IMR-90 (cell line): ENCODE measurements at regions not wholly inside any gene's neighbourhood (a gene's known extent, or its start where the extent isn't known, plus 50 kb on each side); places are given as distances from the start of the nearest gene placed in this dataset.

Experiments used
- ATAC-seq: fragments of 200-7000 bp; cut with Tn5 transposase; 2 replicates; pipeline ENCODE4 v1.9.1; 2020; ENCODE audit warnings: low read depth, mild to moderate bottlenecking, moderate library complexity
- BruUV-seq: library from RNA; stranded (reverse); fragments of 400-500 nt; replicated peaks from 2 replicates; lab custom pipeline; 2021; lab: Mats Ljungman, UMichigan
- CTCF ChIA-PET: fragments of 300-600 bp; formaldehyde crosslinking; extraction: SDS; loops from one replicate; lab custom pipeline; 2021; ENCODE audit warnings: antibody characterized with exemption; lab: Yijun Ruan, JAX
- POLR2A ChIA-PET: fragments of 300-600 bp; sonication (Branson Sonifier 250); formaldehyde crosslinking; loops from one replicate; lab custom pipeline; 2022; ENCODE audit warnings: antibody characterized with exemption; ENCODE audit not compliant: unreplicated experiment; lab: Charles Lee
- DNase-seq: peaks from one replicate; pipeline ENCODE4 v3.0.0; 2013
- H2AFZ ChIP-seq: replicated peaks from 2 replicates; pipeline ENCODE3; 2013; ENCODE audit warnings: low read length, mild to moderate bottlenecking; ENCODE audit not compliant: poor library complexity
- H2AK5ac ChIP-seq: 2 replicates; pipeline ENCODE4 v1.6.1; 2013; ENCODE audit warnings: low read depth, low read length, inconsistent platforms
- H2AK9ac ChIP-seq: replicated peaks from 2 replicates; pipeline ENCODE3; 2013; ENCODE audit warnings: mild to moderate bottlenecking, low read depth, low read length, moderate library complexity; ENCODE audit not compliant: poor library complexity
- H2BK120ac ChIP-seq: 2 replicates; pipeline ENCODE4 v1.6.1; 2013; ENCODE audit warnings: low read depth, low read length, inconsistent platforms
- H2BK15ac ChIP-seq: 3 replicates; pipeline ENCODE4 v1.6.1; 2013; ENCODE audit warnings: low read depth, low read length, inconsistent platforms
- H2BK20ac ChIP-seq: 2 replicates; pipeline ENCODE4 v1.6.1; 2013; ENCODE audit warnings: low read depth, mild to moderate bottlenecking, inconsistent platforms, low read length, moderate library complexity
- H2BK5ac ChIP-seq: 2 replicates; pipeline ENCODE4 v1.6.1; 2013; ENCODE audit warnings: mild to moderate bottlenecking, low read depth, low read length, inconsistent platforms; ENCODE audit not compliant: poor library complexity, severe bottlenecking
- H3K14ac ChIP-seq: replicated peaks from 2 replicates; pipeline ENCODE4 v1.6.1; 2013; ENCODE audit warnings: low read depth, low read length, inconsistent platforms
- H3K18ac ChIP-seq: 2 replicates; pipeline ENCODE4 v1.6.1; 2013; ENCODE audit warnings: low read depth, low read length, control low read depth
- H3K23ac ChIP-seq: 2 replicates; pipeline ENCODE4 v1.6.1; 2013; ENCODE audit warnings: low read depth, low read length, inconsistent platforms
- H3K27ac ChIP-seq: 2 replicates; pipeline ENCODE4 v1.5.1; 2013; ENCODE audit warnings: mild to moderate bottlenecking, control low read depth, low read length; ENCODE audit not compliant: insufficient read depth
- H3K27me3 ChIP-seq: 2 replicates; pipeline ENCODE4 v1.6.1; 2013; ENCODE audit warnings: low read length; ENCODE audit not compliant: control insufficient read depth, insufficient read depth
- H3K36me3 ChIP-seq: 2 replicates; pipeline ENCODE4 v1.6.1; 2013; ENCODE audit warnings: low read length, mixed read lengths; ENCODE audit not compliant: control insufficient read depth, insufficient read depth
- H3K4ac ChIP-seq: 2 replicates; pipeline ENCODE4 v1.6.1; 2013; ENCODE audit warnings: low read depth, low read length, inconsistent platforms
- H3K4me1 ChIP-seq: 2 replicates; pipeline ENCODE4 v1.6.1; 2013; ENCODE audit warnings: low read length, mixed read lengths; ENCODE audit not compliant: control insufficient read depth, insufficient read depth
- H3K4me2 ChIP-seq: 2 replicates; pipeline ENCODE4 v1.6.1; 2013; ENCODE audit warnings: low read depth, mild to moderate bottlenecking, control low read depth, low read length, moderate library complexity
- H3K4me3 ChIP-seq: 2 replicates; pipeline ENCODE4 v1.5.1; 2013; ENCODE audit warnings: low read depth, mild to moderate bottlenecking, control low read depth, low read length, moderate library complexity; ENCODE audit not compliant: insufficient read depth
- H3K56ac ChIP-seq: 2 replicates; pipeline ENCODE4 v1.6.1; 2013; ENCODE audit warnings: low read length, inconsistent platforms; ENCODE audit not compliant: insufficient read depth; ENCODE audit errors: extremely low read depth
- H3K79me1 ChIP-seq, 2 experiments: 2 replicates each; pipeline ENCODE4 v1.6.1; 2013; ENCODE audit warnings: low read length in 2 of 2, inconsistent platforms in 1 of 2, low read depth in 1 of 2
- H3K9ac ChIP-seq: 2 replicates; pipeline ENCODE4 v1.6.1; 2013; ENCODE audit warnings: low read depth, low read length, control low read depth
- H3K9me1 ChIP-seq: 2 replicates; pipeline ENCODE4 v1.6.1; 2013; ENCODE audit warnings: low read length, inconsistent platforms; ENCODE audit not compliant: insufficient read depth
- H3K9me3 ChIP-seq: 2 replicates; pipeline ENCODE4 v1.6.1; 2013; ENCODE audit warnings: low read length; ENCODE audit not compliant: control insufficient read depth, insufficient read depth
- H4K20me1 ChIP-seq: 2 replicates; pipeline ENCODE4 v1.6.1; 2013; ENCODE audit warnings: low read length, inconsistent platforms; ENCODE audit not compliant: insufficient read depth
- H4K5ac ChIP-seq: 2 replicates; pipeline ENCODE4 v1.6.1; 2013; ENCODE audit warnings: mild to moderate bottlenecking, low read depth, low read length, control low read depth
- H4K8ac ChIP-seq, 2 experiments: 2 replicates each; pipeline ENCODE4 v1.6.1; 2013; ENCODE audit warnings: low read depth in 2 of 2, low read length in 2 of 2, control low read depth in 1 of 2, inconsistent platforms in 1 of 2
- H4K91ac ChIP-seq: 2 replicates; pipeline ENCODE4 v1.6.1; 2013; ENCODE audit warnings: low read depth, low read length, inconsistent platforms; ENCODE audit not compliant: insufficient read depth
- BHLHE40 ChIP-seq: fragments of 150-350 bp; IDR thresholded peaks from 2 replicates; pipeline ENCODE4 v1.6.1; 2016; ENCODE audit warnings: mild to moderate bottlenecking, low read depth, low read length
- ELK1 ChIP-seq: fragments of 150-350 bp; IDR thresholded peaks from 2 replicates; pipeline ENCODE4 v1.6.1; 2016; ENCODE audit warnings: low read depth, mild to moderate bottlenecking, low read length, moderate library complexity, borderline replicate concordance
- FOS ChIP-seq: fragments of 150-350 bp; IDR thresholded peaks from 2 replicates; pipeline ENCODE4 v1.6.1; 2016; ENCODE audit warnings: low read depth, low read length
- MAFK ChIP-seq: IDR thresholded peaks from 2 replicates; pipeline ENCODE4 v1.6.1; 2012; ENCODE audit warnings: low read depth, low read length, improper control_type of control experiment
- MXI1 ChIP-seq: IDR thresholded peaks from 2 replicates; pipeline ENCODE4 v1.6.1; 2012; ENCODE audit warnings: low read depth, mild to moderate bottlenecking, low read length, moderate library complexity, borderline replicate concordance
- NFE2L2 ChIP-seq: fragments of 150-350 bp; IDR thresholded peaks from 2 replicates; pipeline ENCODE4 v1.6.1; 2016; ENCODE audit warnings: low read depth, mild to moderate bottlenecking, low read length
- RAD21 ChIP-seq: IDR thresholded peaks from 2 replicates; pipeline ENCODE4 v1.6.1; 2012; ENCODE audit warnings: low read length, improper control_type of control experiment
- RCOR1 ChIP-seq: IDR thresholded peaks from 2 replicates; pipeline ENCODE4 v1.6.1; 2012; ENCODE audit warnings: mild to moderate bottlenecking, low read length, improper control_type of control experiment; ENCODE audit not compliant: insufficient replicate concordance
- WGBS, 2 experiments: methylation state at CpG; one replicate each; pipeline versions ENCODE4 v1.1.5 to v1.1.7; 2013; ENCODE audit warnings: missing lambda C conversion rate in 2 of 2; ENCODE audit not compliant: insufficient read length in 1 of 2; ENCODE audit errors: extremely low coverage in 2 of 2; 5-methylcytosine and 5-hydroxymethylcytosine counted together
- dilution Hi-C: fragments of 300-500 bp; cut with HindIII; formaldehyde crosslinking; loops from one replicate; pipeline ENCODE4 v1.14.3; 2018; ENCODE audit warnings: low sequenced_read_pairs; ENCODE audit not compliant: unreplicated experiment
- in situ Hi-C: fragments of 300-500 bp; cut with MboI; formaldehyde crosslinking; loops from 3 replicates; pipeline ENCODE4 v1.14.3; 2019; ENCODE audit warnings: low sequenced_read_pairs, inconsistent platforms, mixed read lengths
- intact Hi-C: fragments of 100-400 bp; cut with micrococcal nuclease; formaldehyde crosslinking; loops from 2 replicates; pipeline ENCODE4 v1.10.0; 2022

- Histone ChIP-seq H3K56ac (no peak overlapping the region), H3K4me3 (no peak overlapping the region), H2BK5ac (no peak overlapping the region), H4K5ac (no peak overlapping the region), H3K27ac (no peak overlapping the region), H3K9me3 (no peaks in the 10 kb centered on the region), H3K9me1 (no peaks in the 10 kb centered on the region), H4K91ac (no peak overlapping the region), H3K79me1 (no peaks in the 10 kb centered on the region), H3K4ac (no peak overlapping the region), H3K23ac (no peak overlapping the region), H2AK5ac (no peak overlapping the region), H3K27me3 (no peaks in the 10 kb centered on the region), H4K20me1 (no peaks in the 10 kb centered on the region), H2AK9ac (no peak overlapping the region), H3K4me2 (no peak overlapping the region), H2AFZ (no peak overlapping the region), H3K18ac (no peak overlapping the region), H3K9ac (no peak overlapping the region), H2BK120ac (no peak overlapping the region), H3K14ac (no peak overlapping the region), H2BK20ac (no peak overlapping the region), H3K36me3 (no peaks in the 10 kb centered on the region), H3K4me1 (no peaks in the 10 kb centered on the region), H4K8ac (no peak overlapping the region), H2BK15ac (no peak overlapping the region)
- dilution Hi-C loops: no loop called here
- ATAC-seq: no peak
- intact Hi-C loops: no loop called here
- BruUV-seq: no TSS peak
- TF ChIP-seq FOS (no peak), NFE2L2 (no peak), MAFK (no peak), BHLHE40 (no peak), ELK1 (no peak), MXI1 (no peak), RAD21 (no peak), RCOR1 (no peak)
- in situ Hi-C loops: no loop called here
- CTCF ChIA-PET: no interaction called here
- peak; percentile 4 for DNase-seq
- WGBS, 2 experiments: no CpG with 5 or more reads among the region's 1 CpG
- POLR2A ChIA-PET: no interaction called here
Observed at GRCh38 chr6:98769546-98769945, 64.8 kb upstream of the POU3F2 start.
